ENCODE measurements at regions not wholly inside any gene's neighbourhood (a gene's known extent, or its start where the extent isn't known, plus 50 kb on each side); places are given as distances from the start of the nearest gene placed in this dataset.

DNA sequence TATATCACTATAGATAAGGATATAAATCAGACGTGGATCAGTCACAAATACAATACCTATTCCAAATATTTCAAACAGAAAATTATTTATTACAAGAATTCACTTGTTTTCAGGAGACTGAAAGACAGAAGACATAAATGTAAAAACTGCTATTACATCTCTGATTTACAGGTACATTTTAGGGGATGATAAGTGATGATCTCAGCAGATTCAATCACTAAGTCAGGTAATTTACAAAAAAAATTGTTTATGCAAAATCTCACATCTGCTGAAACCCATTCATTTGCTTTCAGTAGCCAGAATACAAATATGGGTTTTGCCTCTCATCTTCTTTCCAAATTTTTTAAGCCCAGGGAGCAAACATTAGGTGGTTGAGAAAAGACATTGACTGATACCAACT lies 1648.4 kb upstream of the RAG2 start:
- Histone ChIP-seq H2BK12ac (ENCODE audit: insufficient read length, low read depth, low read length) (no peak overlapping the region), H3K4me1 (ENCODE audit: insufficient read depth, low read length) (no peaks in the 10 kb centered on the region), H2AK5ac (ENCODE audit: insufficient read length, low read length) (no peak overlapping the region), H2AFZ (ENCODE audit: low read length) (no peak overlapping the region), H4K8ac (replicated peaks; ENCODE audit: insufficient read length, low read depth, low read length) (no peak overlapping the region), H3K23ac (ENCODE audit: insufficient read length, low read depth, low read length) (no peak overlapping the region), H3K56ac (ENCODE audit: insufficient read length, low read depth, low read length) (no peak overlapping the region), H3K4ac (ENCODE audit: low read depth, low read length) (no peak overlapping the region), H3K23me2 (ENCODE audit: insufficient read length, low read depth, low read length, poor library complexity, severe bottlenecking) (no peaks in the 10 kb centered on the region), H3K79me1 (ENCODE audit: insufficient read depth, low read depth, low read length, poor library complexity, severe bottlenecking) (no peaks in the 10 kb centered on the region), H3K14ac (ENCODE audit: insufficient read depth, low read length) (no peak overlapping the region), H4K5ac (ENCODE audit: insufficient read length, low read depth, low read length) (no peak overlapping the region), H2BK20ac (ENCODE audit: low read depth, low read length, poor library complexity, severe bottlenecking) (no peak overlapping the region), H4K20me1 (ENCODE audit: control insufficient read depth, insufficient read depth, insufficient read length) (no peaks in the 10 kb centered on the region), H4K91ac (ENCODE audit: insufficient read length, low read depth, low read length) (no peak overlapping the region), H3K27me3 (ENCODE audit: insufficient read depth, low read length) (no peaks in the 10 kb centered on the region), H3K79me2 (ENCODE audit: insufficient read depth, low read length) (no peaks in the 10 kb centered on the region), H3K4me2 (ENCODE audit: insufficient read depth, insufficient read length, low read length) (no peak overlapping the region), H2BK15ac (ENCODE audit: low read depth, low read length) (no peak overlapping the region), H3K18ac (ENCODE audit: insufficient read length, low read depth, low read length) (no peak overlapping the region), H3K9ac (ENCODE audit: extremely low read depth, insufficient read length, low read length) (no peak overlapping the region), H3T11ph (ENCODE audit: low read length) (no peak overlapping the region), H3K27ac (ENCODE audit: insufficient read length, low read depth, low read length) (no peak overlapping the region), H2BK120ac (ENCODE audit: low read depth, low read length, poor library complexity, severe bottlenecking) (no peak overlapping the region), H2BK5ac (ENCODE audit: insufficient read length, low read length) (no peak overlapping the region), H3K9me3 (ENCODE audit: control insufficient read depth, low read depth, low read length) (no peaks in the 10 kb centered on the region)
- Mint-ChIP-seq H3K4me1 (peaks cover 0 to 2% of the 10 kb centered on the region in 2 experiments; a peak in 1 of 4 replicates), H3K27me3 (ENCODE audit: low read depth) (no peaks in the 10 kb centered on the region), H3K4me3 (no peak overlapping the region), H3K9me3 (peaks cover 0 to 13% of the 10 kb centered on the region in 2 experiments; a peak in 4 of 5 replicates), H3K36me3 (ENCODE audit: insufficient read depth in 1 of 3, low read depth in 3 of 3) (peaks cover 2 to 15% (median 8%) of the 10 kb centered on the region in 3 experiments; a peak in 5 of 7 replicates), H3K27ac (no peak overlapping the region)
- DNase-seq, result no peak
- TF ChIP-seq, protein P1, sequence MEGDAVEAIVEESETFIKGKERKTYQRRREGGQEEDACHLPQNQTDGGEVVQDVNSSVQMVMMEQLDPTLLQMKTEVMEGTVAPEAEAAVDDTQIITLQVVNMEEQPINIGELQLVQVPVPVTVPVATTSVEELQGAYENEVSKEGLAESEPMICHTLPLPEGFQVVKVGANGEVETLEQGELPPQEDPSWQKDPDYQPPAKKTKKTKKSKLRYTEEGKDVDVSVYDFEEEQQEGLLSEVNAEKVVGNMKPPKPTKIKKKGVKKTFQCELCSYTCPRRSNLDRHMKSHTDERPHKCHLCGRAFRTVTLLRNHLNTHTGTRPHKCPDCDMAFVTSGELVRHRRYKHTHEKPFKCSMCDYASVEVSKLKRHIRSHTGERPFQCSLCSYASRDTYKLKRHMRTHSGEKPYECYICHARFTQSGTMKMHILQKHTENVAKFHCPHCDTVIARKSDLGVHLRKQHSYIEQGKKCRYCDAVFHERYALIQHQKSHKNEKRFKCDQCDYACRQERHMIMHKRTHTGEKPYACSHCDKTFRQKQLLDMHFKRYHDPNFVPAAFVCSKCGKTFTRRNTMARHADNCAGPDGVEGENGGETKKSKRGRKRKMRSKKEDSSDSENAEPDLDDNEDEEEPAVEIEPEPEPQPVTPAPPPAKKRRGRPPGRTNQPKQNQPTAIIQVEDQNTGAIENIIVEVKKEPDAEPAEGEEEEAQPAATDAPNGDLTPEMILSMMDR (conservative IDR thresholded peaks at IDR 0.05), result no peak
- no CpG with 5 or more reads among the region's 1 CpG for WGBS (ENCODE audit: extremely low coverage, insufficient read length, low lambda C conversion rate)
